K562 (cell line): ENCODE measurements at regions not wholly inside any gene's neighbourhood (a gene's known extent, or its start where the extent isn't known, plus 50 kb on each side); places are given as distances from the start of the nearest gene placed in this dataset.

ENCODE experiments used
- ATAC-seq: fragments of 200-7000 bp; cut with Tn5 transposase; 3 replicates; pipeline ENCODE4 v1.9.1; 2020; ENCODE audit warnings: moderate library complexity
- BruUV-seq: library from RNA; stranded (reverse); fragments of 400-500 nt; replicated peaks from 2 replicates; lab custom pipeline; 2021; lab: Mats Ljungman, UMichigan
- CTCF ChIA-PET: fragments of 300-600 bp; formaldehyde crosslinking; extraction: SDS; loops from one replicate; lab custom pipeline; 2021; ENCODE audit warnings: low intra/inter-chr PET ratio; lab: Yijun Ruan, JAX
- POLR2A ChIA-PET: fragments of 300-600, 350-650 bp; sonication (Branson Sonifier 250); formaldehyde crosslinking; extraction: SDS; loops from one replicate; lab custom pipeline; 2021; ENCODE audit warnings: antibody characterized with exemption, inconsistent platforms; lab: Yijun Ruan, JAX
- DNase-seq, 4 experiments: peaks; one replicate each; pipeline versions ENCODE4 v3.0.0 to v3.0.0-alpha.2; 2011 to 2018; ENCODE audit warnings: low spot score in 3 of 4, mixed read lengths in 3 of 4; ENCODE audit errors: extremely low read depth in 1 of 4
- FAIRE-seq: peaks from 2 replicates; lab custom pipeline; 2011; peaks lifted over from hg19 to GRCh38; lab: Jason Lieb, UNC
- H2AFZ ChIP-seq: 2 replicates; pipeline ENCODE4 v1.6.0; 2011; ENCODE audit warnings: low read depth, low read length, control low read depth, inconsistent platforms
- H3K27ac ChIP-seq: fragments of 200-600 bp; 3 replicates; pipeline ENCODE4 v1.8.0; 2011; ENCODE audit warnings: low read depth, mild to moderate bottlenecking, control low read depth, inconsistent platforms, low read length, moderate library complexity, mixed read lengths; ENCODE audit errors: extremely low read depth
- H3K27me3 ChIP-seq, 2 experiments: fragments of 300-600 bp in 1 of 2; 2 replicates in 1 of 2; 3 replicates in 1 of 2; pipeline versions ENCODE4 v1.6.0 to v1.8.0; 2011; ENCODE audit warnings: inconsistent platforms in 2 of 2, low read length in 2 of 2, mild to moderate bottlenecking in 1 of 2, mixed read lengths in 1 of 2, moderate library complexity in 1 of 2; ENCODE audit not compliant: control insufficient read depth in 2 of 2, insufficient read depth in 2 of 2
- H3K36me3 ChIP-seq: fragments of 300-600 bp; 3 replicates; pipeline ENCODE4 v1.8.0; 2011; ENCODE audit warnings: mild to moderate bottlenecking, low read length, inconsistent platforms; ENCODE audit not compliant: control insufficient read depth, insufficient read depth
- H3K4me1 ChIP-seq, 2 experiments: fragments of 200-600 bp in 1 of 2; replicated peaks in 1 of 2; 2 replicates in 1 of 2; 3 replicates in 1 of 2; pipeline versions ENCODE4 v1.5.1 to v1.8.0; 2011; ENCODE audit warnings: inconsistent platforms in 2 of 2, low read length in 2 of 2, mild to moderate bottlenecking in 1 of 2, mixed read lengths in 1 of 2, moderate library complexity in 1 of 2; ENCODE audit not compliant: control insufficient read depth in 2 of 2, insufficient read depth in 2 of 2
- H3K4me2 ChIP-seq: 2 replicates; pipeline ENCODE4 v1.6.1; 2011; ENCODE audit warnings: low read length, control low read depth, inconsistent platforms, mixed read lengths; ENCODE audit not compliant: insufficient read depth
- H3K4me3 ChIP-seq: fragments of 200-600 bp; sonication (generic), shearing (Covaris generic); 2 replicates; pipeline ENCODE4 v1.5.1; 2016; ENCODE audit warnings: control low read depth, inconsistent platforms
- H3K79me2 ChIP-seq: fragments of 200-600 bp; 3 replicates; pipeline ENCODE4 v1.8.0; 2011; ENCODE audit warnings: low read length, inconsistent platforms; ENCODE audit not compliant: control insufficient read depth, insufficient read depth
- H3K9ac ChIP-seq, 2 experiments: 2 replicates each; pipeline versions ENCODE4 v1.6.0 to v1.6.1; 2011; ENCODE audit warnings: low read depth in 2 of 2, low read length in 2 of 2, control low read depth in 1 of 2, inconsistent platforms in 1 of 2, mild to moderate bottlenecking in 1 of 2, mixed read lengths in 1 of 2; ENCODE audit not compliant: insufficient read depth in 1 of 2
- H3K9me1 ChIP-seq: one replicate; pipeline ENCODE4 v1.6.0; 2011; ENCODE audit warnings: inconsistent platforms, mild to moderate bottlenecking, low read length, moderate library complexity; ENCODE audit not compliant: control insufficient read depth, insufficient read depth
- H3K9me3 ChIP-seq: replicated peaks from 2 replicates; pipeline ENCODE4 v1.5.1; 2011; ENCODE audit warnings: low read depth, low read length, inconsistent platforms; ENCODE audit not compliant: control insufficient read depth, insufficient read depth
- H4K20me1 ChIP-seq: replicated peaks from 2 replicates; pipeline ENCODE4 v1.6.1; 2011; ENCODE audit warnings: low read length, inconsistent platforms, mixed read lengths; ENCODE audit not compliant: control insufficient read depth, insufficient read depth
- DEAF1 ChIP-seq: fragments of 450-650 bp; formaldehyde crosslinking; IDR thresholded peaks from 2 replicates; pipeline ENCODE4 v1.4.0; 2020; ENCODE audit warnings: mild to moderate bottlenecking, moderate library complexity
- FOXJ2 ChIP-seq: fragments of 200-800 bp; sonication (Bioruptor generic); IDR thresholded peaks from 2 replicates; pipeline ENCODE4 v1.6.1; 2016; ENCODE audit warnings: missing genetic modification characterization, missing compliant biosample characterization
- HINFP ChIP-seq: fragments of 450-650 bp; conservative IDR thresholded peaks from 2 replicates; pipeline ENCODE4 v1.6.1; 2016; ENCODE audit warnings: missing genetic modification characterization, low read depth, mild to moderate bottlenecking, control low read depth, missing compliant biosample characterization
- HLTF ChIP-seq: fragments of 450-650 bp; IDR thresholded peaks from 2 replicates; pipeline ENCODE4 v1.6.1; 2016
- HMG20A ChIP-seq: fragments of 450-650 bp; formaldehyde crosslinking; conservative IDR thresholded peaks from 2 replicates; pipeline ENCODE4 v1.4.0; 2020; ENCODE audit warnings: mild to moderate bottlenecking, mixed read lengths
- IFI16 ChIP-seq: fragments of 250-450 bp; sonication (Bioruptor Pico); IDR thresholded peaks from 2 replicates; pipeline ENCODE4 v2.1.2; 2022; ENCODE audit warnings: mild to moderate bottlenecking, inconsistent platforms
- IRF1 ChIP-seq: sonication (generic); formaldehyde crosslinking; IDR thresholded peaks from 2 replicates; pipeline ENCODE4 v1.8.0; 2022; ENCODE audit warnings: missing genetic modification reagents, mild to moderate bottlenecking, borderline replicate concordance
- MCM5 ChIP-seq: fragments of 450-650 bp; IDR thresholded peaks from 2 replicates; pipeline ENCODE4 v1.6.1; 2016; ENCODE audit warnings: low read depth
- NBN ChIP-seq: fragments of 450-650 bp; IDR thresholded peaks from 2 replicates; pipeline ENCODE4 v1.6.1; 2016; ENCODE audit warnings: low read depth, mild to moderate bottlenecking
- POLR2H ChIP-seq: IDR thresholded peaks from 2 replicates; pipeline ENCODE4 v1.6.1; 2016; ENCODE audit warnings: missing genetic modification characterization, low read depth, mild to moderate bottlenecking, control low read depth, missing compliant biosample characterization, moderate library complexity
- WGBS: fragments of 100-300 bp; shearing (Covaris generic); methylation state at CpG from one replicate; pipeline ENCODE4 v1.1.6; 2016; ENCODE audit warnings: low coverage, mixed read lengths; ENCODE audit not compliant: insufficient coverage; ENCODE audit errors: missing lambda C conversion rate; 5-methylcytosine and 5-hydroxymethylcytosine counted together
- in situ Hi-C: fragments of 300-500 bp; cut with MboI; formaldehyde crosslinking; loops from 4 replicates; pipeline ENCODE4 v1.15.0; 2018; ENCODE audit warnings: inconsistent platforms, mixed read lengths
- intact Hi-C: fragments of 100-400 bp; cut with micrococcal nuclease; formaldehyde crosslinking; loops from 2 replicates; pipeline ENCODE4 v1.14.2; 2022

GRCh38 chr13:84745051-84745551 lies 862.8 kb upstream of the SLITRK1 start:
- no peaks in the 10 kb centered on the region for H3K4me1 ChIP-seq
- no peak overlapping the region for H3K27ac ChIP-seq
- no peak overlapping the region for H3K4me3 ChIP-seq
- CTCF ChIA-PET, result no interaction called here
- in situ Hi-C loops, result no loop called here
- no peaks in the 10 kb centered on the region for H3K9me3 ChIP-seq
- no peaks in the 10 kb centered on the region for H3K9me1 ChIP-seq
- DNase-seq (no peak), FAIRE-seq (peak; percentile 71), ATAC-seq (no peak)
- H4K20me1 ChIP-seq, result no peaks in the 10 kb centered on the region
- no TSS peak for BruUV-seq
- H2AFZ ChIP-seq, result no peak overlapping the region
- no peaks in the 10 kb centered on the region for H3K79me2 ChIP-seq
- POLR2A ChIA-PET, result no interaction called here
- H3K4me2 ChIP-seq, result no peak overlapping the region
- WGBS, result 3% methylated on average over 4 of the region's 5 CpGs
- no peaks in the 10 kb centered on the region for H3K36me3 ChIP-seq
- no peak overlapping the region for H3K9ac ChIP-seq
- no peaks in the 10 kb centered on the region for H3K27me3 ChIP-seq
- no peak for TF ChIP-seq DEAF1 (CRISPR knock-in tag)
- TF ChIP-seq NBN, result no peak
- TF ChIP-seq HLTF, result no peak
- no peak for TF ChIP-seq MCM5
- TF ChIP-seq HINFP (tag), result no peak
- no peak for TF ChIP-seq IRF1 (CRISPR knock-in tag)
- no peak for TF ChIP-seq HMG20A (CRISPR knock-in tag)
- no peak for TF ChIP-seq IFI16
- TF ChIP-seq POLR2H, result no peak
- no peak for TF ChIP-seq FOXJ2
- TF ChIP-seq, all 486 proteins: peak for 0
- intact Hi-C loops, result no loop called here
